GM23338 (cell line): ENCODE measurements at regions not wholly inside any gene's neighbourhood (a gene's known extent, or its start where the extent isn't known, plus 50 kb on each side); places are given as distances from the start of the nearest gene placed in this dataset.

ENCODE experiments used
- ATAC-seq: fragments of 200-7000 bp; cut with Tn5 transposase; 3 replicates; pipeline ENCODE4 v1.9.1; 2020
- DNase-seq: peaks from one replicate; pipeline ENCODE4 v3.0.0-alpha.2; 2015; ENCODE audit warnings: low spot score
- H2AFZ ChIP-seq: fragments of 200-600 bp; sonication (generic); 2 replicates; pipeline ENCODE4 v1.8.0; 2016; ENCODE audit warnings: antibody characterized with exemption, mild to moderate bottlenecking, moderate library complexity
- H3F3A ChIP-seq: fragments of 200-600 bp; sonication (generic); replicated peaks from 2 replicates; pipeline ENCODE4 v1.8.0; 2017; ENCODE audit warnings: antibody characterized with exemption, mixed run types, low read depth
- H3K27ac ChIP-seq: fragments of 200-600 bp; sonication (generic); 2 replicates; pipeline ENCODE4 v1.6.1; 2016; ENCODE audit warnings: low read depth
- H3K27me3 ChIP-seq: fragments of 200-600 bp; sonication (generic); 2 replicates; pipeline ENCODE4 v1.8.0; 2016; ENCODE audit warnings: mild to moderate bottlenecking, mixed run types, moderate library complexity; ENCODE audit not compliant: insufficient read depth
- H3K36me3 ChIP-seq: fragments of 200-600 bp; sonication (generic); 2 replicates; pipeline ENCODE4 v1.8.0; 2016; ENCODE audit warnings: mild to moderate bottlenecking; ENCODE audit not compliant: insufficient read depth
- H3K4me1 ChIP-seq: fragments of 200-600 bp; sonication (generic); 2 replicates; pipeline ENCODE4 v1.8.0; 2016; ENCODE audit warnings: mild to moderate bottlenecking, moderate library complexity; ENCODE audit not compliant: insufficient read depth
- H3K4me2 ChIP-seq: fragments of 200-600 bp; sonication (generic); 2 replicates; pipeline ENCODE4 v1.7.1; 2017; ENCODE audit warnings: mixed run types
- H3K4me3 ChIP-seq: fragments of 200-600 bp; sonication (generic); 2 replicates; pipeline ENCODE4 v1.6.1; 2016; ENCODE audit warnings: mixed run types
- H3K79me2 ChIP-seq: fragments of 200-600 bp; sonication (generic); replicated peaks from 2 replicates; pipeline ENCODE4 v1.8.0; 2017; ENCODE audit warnings: mild to moderate bottlenecking; ENCODE audit not compliant: insufficient read depth
- H3K9me2 ChIP-seq: fragments of 200-600 bp; sonication (generic); 2 replicates; pipeline ENCODE4 v1.8.0; 2017; ENCODE audit not compliant: insufficient read depth
- H4K20me1 ChIP-seq: fragments of 200-600 bp; sonication (generic); replicated peaks from 2 replicates; pipeline ENCODE4 v1.8.0; 2017; ENCODE audit warnings: mild to moderate bottlenecking; ENCODE audit not compliant: insufficient read depth
- H3K27ac Mint-ChIP-seq: 2 replicates; pipeline ENCODE4 v1.8.0; 2020; ENCODE audit warnings: inconsistent platforms, mild to moderate bottlenecking, moderate library complexity, mixed read lengths
- H3K27me3 Mint-ChIP-seq: 3 replicates; pipeline ENCODE4 v1.8.0; 2022; ENCODE audit warnings: low read depth, mild to moderate bottlenecking, moderate library complexity, mixed read lengths, inconsistent platforms; ENCODE audit not compliant: insufficient read depth, poor library complexity
- H3K36me3 Mint-ChIP-seq: 3 replicates; pipeline ENCODE4 v1.8.0; 2021; ENCODE audit warnings: low read depth, mild to moderate bottlenecking, inconsistent platforms, moderate library complexity, mixed read lengths
- H3K4me1 Mint-ChIP-seq: 3 replicates; pipeline ENCODE4 v1.8.0; 2020; ENCODE audit warnings: mild to moderate bottlenecking, inconsistent platforms, mixed read lengths
- H3K4me3 Mint-ChIP-seq: 3 replicates; pipeline ENCODE4 v1.8.0; 2021; ENCODE audit warnings: moderate library complexity, mild to moderate bottlenecking, inconsistent platforms, mixed read lengths
- H3K9me3 Mint-ChIP-seq: 3 replicates; pipeline ENCODE4 v1.8.0; 2020; ENCODE audit warnings: moderate library complexity, mild to moderate bottlenecking, inconsistent platforms, mixed read lengths
- CREB1 ChIP-seq: fragments of 250-450 bp; sonication (Bioruptor Pico); IDR thresholded peaks from 2 replicates; pipeline ENCODE4 v1.5.0; 2020; ENCODE audit warnings: low read depth, mild to moderate bottlenecking, moderate library complexity
- EZH2 ChIP-seq: fragments of 200-600 bp; sonication (generic); IDR thresholded peaks from one replicate; pipeline ENCODE4 v1.8.0; 2017; ENCODE audit warnings: antibody characterized with exemption, mild to moderate bottlenecking, low read depth; ENCODE audit not compliant: unreplicated experiment
- EZH2phosphoT487 ChIP-seq: fragments of 200-600 bp; sonication (generic); IDR thresholded peaks from one replicate; pipeline ENCODE4 v1.8.1; 2018; ENCODE audit warnings: antibody characterized with exemption; ENCODE audit not compliant: unreplicated experiment
- JUNB ChIP-seq: IDR thresholded peaks from one replicate; pipeline ENCODE4 v1.6.1; 2016; ENCODE audit warnings: antibody characterized with exemption; ENCODE audit not compliant: unreplicated experiment
- NANOG ChIP-seq: IDR thresholded peaks from 2 replicates; pipeline ENCODE4 v1.6.1; 2016; ENCODE audit warnings: antibody characterized with exemption, borderline replicate concordance
- STAT1 ChIP-seq: IDR thresholded peaks from one replicate; pipeline ENCODE4 v1.6.1; 2016; ENCODE audit warnings: antibody characterized with exemption; ENCODE audit not compliant: unreplicated experiment
- ZNF114 ChIP-seq: fragments of 250-450 bp; sonication (Bioruptor Pico); IDR thresholded peaks from 2 replicates; pipeline ENCODE4 v1.5.0; 2020; ENCODE audit warnings: mild to moderate bottlenecking, moderate library complexity
- ZNF331 ChIP-seq: fragments of 250-450 bp; sonication (Bioruptor Pico); IDR thresholded peaks from 2 replicates; pipeline ENCODE4 v1.5.0; 2020; ENCODE audit warnings: low read depth, mild to moderate bottlenecking, moderate library complexity
- TF ChIP-seq, protein P1 (sequence below): IDR thresholded peaks from 2 replicates; pipeline ENCODE4 v1.6.1; 2016; ENCODE audit warnings: antibody characterized with exemption
- TF ChIP-seq, protein P2 (sequence below), 2 experiments: fragments of 200-600 bp in 1 of 2; sonication (generic) in 1 of 2; conservative IDR thresholded peaks; 2 replicates each; pipeline versions ENCODE4 v1.5.1 to v1.6.1; 2016 to 2017; ENCODE audit warnings: antibody characterized with exemption in 2 of 2, low read depth in 2 of 2, mild to moderate bottlenecking in 2 of 2, moderate library complexity in 1 of 2
- TF ChIP-seq, protein P3 (sequence below): fragments of 250-450 bp; sonication (Bioruptor Pico); IDR thresholded peaks from 2 replicates; pipeline ENCODE4 v1.5.0; 2020; ENCODE audit warnings: mild to moderate bottlenecking, moderate library complexity

DNA sequence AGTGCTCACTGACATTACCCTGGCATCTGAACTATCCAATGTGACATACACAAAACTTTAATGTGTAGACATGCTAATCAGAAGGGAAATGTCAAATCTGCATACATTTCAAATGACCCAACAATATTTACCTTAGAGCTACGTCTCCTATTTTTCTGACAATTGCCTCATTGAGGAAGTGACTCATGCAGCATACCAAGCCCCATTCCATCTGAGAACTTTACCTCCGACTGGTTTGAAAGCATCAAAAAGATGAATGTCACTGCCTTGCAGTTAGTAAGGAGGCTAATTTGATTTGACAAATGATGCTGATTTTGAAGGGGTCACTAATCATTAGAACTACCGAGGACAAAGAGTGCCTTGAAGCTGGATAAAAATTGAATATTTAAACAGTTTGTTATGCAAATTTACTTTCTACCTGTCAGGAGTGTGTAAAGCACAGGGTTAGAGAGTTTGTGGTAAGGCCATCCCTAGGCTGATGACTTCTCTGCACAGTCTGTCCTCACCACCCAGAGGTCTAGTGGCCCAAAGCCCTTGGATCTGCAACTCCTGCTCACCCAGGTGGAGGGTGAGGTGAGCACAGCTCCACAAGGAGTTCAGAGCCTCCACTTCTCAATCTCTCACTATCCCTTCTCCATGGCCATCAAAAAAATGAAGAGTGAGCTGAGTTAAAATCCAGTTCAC is 500.3 kb upstream of the C1orf87 start:
- no peak overlapping the region for H3K4me3 ChIP-seq
- H4K20me1 ChIP-seq = no peaks in the 10 kb centered on the region
- H3K27me3 Mint-ChIP-seq = no peaks in the 10 kb centered on the region
- no peak overlapping the region for H3K4me3 Mint-ChIP-seq
- H3K4me1 Mint-ChIP-seq = peaks cover 16% of the 10 kb centered on the region; the same call in 2 of the 3 replicates
- no peak for DNase-seq
- no peaks in the 10 kb centered on the region for H3K9me3 Mint-ChIP-seq
- H3F3A ChIP-seq = no peaks in the 10 kb centered on the region
- peaks cover 10% of the 10 kb centered on the region; the same call in 1 of the 2 replicates for H3K4me1 ChIP-seq
- H3K36me3 Mint-ChIP-seq = no peaks in the 10 kb centered on the region
- no peaks in the 10 kb centered on the region for H3K9me2 ChIP-seq
- TF ChIP-seq STAT1 = no peak
- TF ChIP-seq, protein P1, sequence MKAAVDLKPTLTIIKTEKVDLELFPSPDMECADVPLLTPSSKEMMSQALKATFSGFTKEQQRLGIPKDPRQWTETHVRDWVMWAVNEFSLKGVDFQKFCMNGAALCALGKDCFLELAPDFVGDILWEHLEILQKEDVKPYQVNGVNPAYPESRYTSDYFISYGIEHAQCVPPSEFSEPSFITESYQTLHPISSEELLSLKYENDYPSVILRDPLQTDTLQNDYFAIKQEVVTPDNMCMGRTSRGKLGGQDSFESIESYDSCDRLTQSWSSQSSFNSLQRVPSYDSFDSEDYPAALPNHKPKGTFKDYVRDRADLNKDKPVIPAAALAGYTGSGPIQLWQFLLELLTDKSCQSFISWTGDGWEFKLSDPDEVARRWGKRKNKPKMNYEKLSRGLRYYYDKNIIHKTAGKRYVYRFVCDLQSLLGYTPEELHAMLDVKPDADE = no peak
- TF ChIP-seq, protein P2, sequence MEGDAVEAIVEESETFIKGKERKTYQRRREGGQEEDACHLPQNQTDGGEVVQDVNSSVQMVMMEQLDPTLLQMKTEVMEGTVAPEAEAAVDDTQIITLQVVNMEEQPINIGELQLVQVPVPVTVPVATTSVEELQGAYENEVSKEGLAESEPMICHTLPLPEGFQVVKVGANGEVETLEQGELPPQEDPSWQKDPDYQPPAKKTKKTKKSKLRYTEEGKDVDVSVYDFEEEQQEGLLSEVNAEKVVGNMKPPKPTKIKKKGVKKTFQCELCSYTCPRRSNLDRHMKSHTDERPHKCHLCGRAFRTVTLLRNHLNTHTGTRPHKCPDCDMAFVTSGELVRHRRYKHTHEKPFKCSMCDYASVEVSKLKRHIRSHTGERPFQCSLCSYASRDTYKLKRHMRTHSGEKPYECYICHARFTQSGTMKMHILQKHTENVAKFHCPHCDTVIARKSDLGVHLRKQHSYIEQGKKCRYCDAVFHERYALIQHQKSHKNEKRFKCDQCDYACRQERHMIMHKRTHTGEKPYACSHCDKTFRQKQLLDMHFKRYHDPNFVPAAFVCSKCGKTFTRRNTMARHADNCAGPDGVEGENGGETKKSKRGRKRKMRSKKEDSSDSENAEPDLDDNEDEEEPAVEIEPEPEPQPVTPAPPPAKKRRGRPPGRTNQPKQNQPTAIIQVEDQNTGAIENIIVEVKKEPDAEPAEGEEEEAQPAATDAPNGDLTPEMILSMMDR (conservative IDR thresholded peaks at IDR 0.05; ENCODE audit: low read depth in 2 of 2) = no peak
- TF ChIP-seq ZNF331 = no peak
- no peak for TF ChIP-seq NANOG
- TF ChIP-seq EZH2 = no peak
- no peak for TF ChIP-seq CREB1 (CRISPR knock-in tag)
- no peak for TF ChIP-seq EZH2phosphoT487
- TF ChIP-seq, protein P3, sequence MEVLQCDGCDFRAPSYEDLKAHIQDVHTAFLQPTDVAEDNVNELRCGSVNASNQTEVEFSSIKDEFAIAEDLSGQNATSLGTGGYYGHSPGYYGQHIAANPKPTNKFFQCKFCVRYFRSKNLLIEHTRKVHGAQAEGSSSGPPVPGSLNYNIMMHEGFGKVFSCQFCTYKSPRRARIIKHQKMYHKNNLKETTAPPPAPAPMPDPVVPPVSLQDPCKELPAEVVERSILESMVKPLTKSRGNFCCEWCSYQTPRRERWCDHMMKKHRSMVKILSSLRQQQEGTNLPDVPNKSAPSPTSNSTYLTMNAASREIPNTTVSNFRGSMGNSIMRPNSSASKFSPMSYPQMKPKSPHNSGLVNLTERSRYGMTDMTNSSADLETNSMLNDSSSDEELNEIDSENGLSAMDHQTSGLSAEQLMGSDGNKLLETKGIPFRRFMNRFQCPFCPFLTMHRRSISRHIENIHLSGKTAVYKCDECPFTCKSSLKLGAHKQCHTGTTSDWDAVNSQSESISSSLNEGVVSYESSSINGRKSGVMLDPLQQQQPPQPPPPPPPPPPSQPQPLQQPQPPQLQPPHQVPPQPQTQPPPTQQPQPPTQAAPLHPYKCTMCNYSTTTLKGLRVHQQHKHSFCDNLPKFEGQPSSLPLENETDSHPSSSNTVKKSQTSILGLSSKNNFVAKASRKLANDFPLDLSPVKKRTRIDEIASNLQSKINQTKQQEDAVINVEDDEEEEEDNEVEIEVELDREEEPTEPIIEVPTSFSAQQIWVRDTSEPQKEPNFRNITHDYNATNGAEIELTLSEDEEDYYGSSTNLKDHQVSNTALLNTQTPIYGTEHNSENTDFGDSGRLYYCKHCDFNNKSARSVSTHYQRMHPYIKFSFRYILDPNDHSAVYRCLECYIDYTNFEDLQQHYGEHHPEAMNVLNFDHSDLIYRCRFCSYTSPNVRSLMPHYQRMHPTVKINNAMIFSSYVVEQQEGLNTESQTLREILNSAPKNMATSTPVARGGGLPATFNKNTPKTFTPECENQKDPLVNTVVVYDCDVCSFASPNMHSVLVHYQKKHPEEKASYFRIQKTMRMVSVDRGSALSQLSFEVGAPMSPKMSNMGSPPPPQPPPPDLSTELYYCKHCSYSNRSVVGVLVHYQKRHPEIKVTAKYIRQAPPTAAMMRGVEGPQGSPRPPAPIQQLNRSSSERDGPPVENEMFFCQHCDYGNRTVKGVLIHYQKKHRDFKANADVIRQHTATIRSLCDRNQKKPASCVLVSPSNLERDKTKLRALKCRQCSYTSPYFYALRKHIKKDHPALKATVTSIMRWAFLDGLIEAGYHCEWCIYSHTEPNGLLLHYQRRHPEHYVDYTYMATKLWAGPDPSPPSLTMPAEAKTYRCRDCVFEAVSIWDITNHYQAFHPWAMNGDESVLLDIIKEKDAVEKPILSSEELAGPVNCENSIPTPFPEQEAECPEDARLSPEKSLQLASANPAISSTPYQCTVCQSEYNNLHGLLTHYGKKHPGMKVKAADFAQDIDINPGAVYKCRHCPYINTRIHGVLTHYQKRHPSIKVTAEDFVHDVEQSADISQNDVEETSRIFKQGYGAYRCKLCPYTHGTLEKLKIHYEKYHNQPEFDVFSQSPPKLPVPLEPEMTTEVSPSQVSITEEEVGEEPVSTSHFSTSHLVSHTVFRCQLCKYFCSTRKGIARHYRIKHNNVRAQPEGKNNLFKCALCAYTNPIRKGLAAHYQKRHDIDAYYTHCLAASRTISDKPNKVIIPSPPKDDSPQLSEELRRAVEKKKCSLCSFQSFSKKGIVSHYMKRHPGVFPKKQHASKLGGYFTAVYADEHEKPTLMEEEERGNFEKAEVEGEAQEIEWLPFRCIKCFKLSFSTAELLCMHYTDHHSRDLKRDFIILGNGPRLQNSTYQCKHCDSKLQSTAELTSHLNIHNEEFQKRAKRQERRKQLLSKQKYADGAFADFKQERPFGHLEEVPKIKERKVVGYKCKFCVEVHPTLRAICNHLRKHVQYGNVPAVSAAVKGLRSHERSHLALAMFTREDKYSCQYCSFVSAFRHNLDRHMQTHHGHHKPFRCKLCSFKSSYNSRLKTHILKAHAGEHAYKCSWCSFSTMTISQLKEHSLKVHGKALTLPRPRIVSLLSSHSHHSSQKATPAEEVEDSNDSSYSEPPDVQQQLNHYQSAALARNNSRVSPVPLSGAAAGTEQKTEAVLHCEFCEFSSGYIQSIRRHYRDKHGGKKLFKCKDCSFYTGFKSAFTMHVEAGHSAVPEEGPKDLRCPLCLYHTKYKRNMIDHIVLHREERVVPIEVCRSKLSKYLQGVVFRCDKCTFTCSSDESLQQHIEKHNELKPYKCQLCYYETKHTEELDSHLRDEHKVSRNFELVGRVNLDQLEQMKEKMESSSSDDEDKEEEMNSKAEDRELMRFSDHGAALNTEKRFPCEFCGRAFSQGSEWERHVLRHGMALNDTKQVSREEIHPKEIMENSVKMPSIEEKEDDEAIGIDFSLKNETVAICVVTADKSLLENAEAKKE (CRISPR knock-in tag) = no peak
- no peak for TF ChIP-seq ZNF114 (CRISPR knock-in tag)
- no peak for TF ChIP-seq JUNB
- H2AFZ ChIP-seq = no peak overlapping the region
- no peak for ATAC-seq
- no peaks in the 10 kb centered on the region for H3K79me2 ChIP-seq
- H3K36me3 ChIP-seq = no peaks in the 10 kb centered on the region
- peak overlapping the region; percentile 27; the same call in 1 of the 2 replicates for H3K27ac Mint-ChIP-seq
- H3K27me3 ChIP-seq = no peaks in the 10 kb centered on the region
- 0 out of 2 replicates have a peak overlapping the region, but pooled peaks have one; percentile 25 for H3K4me2 ChIP-seq
- H3K27ac ChIP-seq = no peak overlapping the region
